ENCODE measurements at regions not wholly inside any gene's neighbourhood (a gene's known extent, or its start where the extent isn't known, plus 50 kb on each side); places are given as distances from the start of the nearest gene placed in this dataset.
A peak's percentile ranks its signal among the peaks of the same experiment; 100 is the strongest.

DNA sequence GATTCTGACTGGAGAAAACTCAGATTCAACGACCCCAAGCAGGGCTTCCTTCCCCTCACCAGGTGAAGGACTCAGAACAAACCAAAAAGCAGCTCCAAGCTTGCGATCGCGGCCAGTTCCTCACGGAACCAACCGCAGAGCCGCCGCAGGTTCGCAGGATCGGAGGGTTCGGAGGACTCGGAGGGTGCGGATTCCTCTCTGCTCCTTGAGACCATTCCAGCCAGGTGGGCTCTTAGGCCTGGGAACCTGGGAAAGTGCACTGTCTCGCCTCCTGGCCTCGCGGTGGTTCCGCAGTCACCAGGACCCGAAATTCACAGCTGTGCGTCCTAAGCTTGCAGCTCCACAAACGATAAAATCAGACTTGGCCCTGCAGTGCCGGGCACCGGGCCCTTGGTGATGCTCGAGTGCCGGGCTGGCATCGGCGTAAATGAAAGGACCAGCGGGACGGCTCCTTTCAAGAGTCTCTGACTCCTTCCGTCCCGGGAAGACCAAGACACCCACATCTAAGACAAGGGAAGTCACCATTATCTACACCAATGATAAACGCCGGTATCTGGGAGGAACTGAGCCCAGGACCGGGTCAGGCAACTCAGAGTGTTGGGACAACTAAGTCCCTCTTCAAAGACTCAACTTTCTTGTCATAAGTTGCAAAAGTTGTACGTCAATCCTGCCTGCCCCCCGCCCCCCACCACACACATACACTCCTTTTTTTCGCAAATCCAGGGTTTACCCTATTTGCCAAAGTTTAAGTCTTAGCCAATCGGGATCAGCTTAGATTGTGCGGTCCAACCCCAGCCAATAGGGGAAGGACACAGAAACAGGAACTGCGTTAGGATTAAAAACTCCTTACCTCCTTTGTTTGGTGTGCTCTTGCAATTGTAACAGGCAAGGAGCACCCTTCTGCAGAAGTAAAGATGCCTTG, 69.8 kb upstream of the PRSS16 start (continued):
- TF ChIP-seq MNT (IDR thresholded peaks at IDR 0.05) (no peak), NFYC (CRISPR knock-in tag; IDR thresholded peaks at IDR 0.05) (peak; percentile 76), ZNF768 (CRISPR knock-in tag; IDR thresholded peaks at IDR 0.05) (peak; percentile 70; the same call in 1 of the 2 replicates), SIX1 (CRISPR knock-in tag; IDR thresholded peaks at IDR 0.05; ENCODE audit: borderline replicate concordance) (no peak), ZFP82 (CRISPR knock-in tag; IDR thresholded peaks at IDR 0.05; ENCODE audit: borderline replicate concordance) (no peak), ZNF253 (CRISPR knock-in tag; IDR thresholded peaks at IDR 0.05; ENCODE audit: borderline replicate concordance) (peak; percentile 33; the same call in 1 of the 2 replicates), ZNF44 (CRISPR knock-in tag; IDR thresholded peaks at IDR 0.05) (no peak), SRSF1 (optimal IDR thresholded peaks at IDR 0.05; ENCODE audit: low read depth, low read length) (peak; percentile 37), ZNF350 (CRISPR knock-in tag; IDR thresholded peaks at IDR 0.05; ENCODE audit: borderline replicate concordance, low read depth) (no peak), NR0B2 (CRISPR knock-in tag; IDR thresholded peaks at IDR 0.05) (0 out of 2 replicates have a peak, but pooled peaks have one; percentile 59), ZNF687 (CRISPR knock-in tag; IDR thresholded peaks at IDR 0.05) (peak; percentile 78), ZNF570 (CRISPR knock-in tag; IDR thresholded peaks at IDR 0.05; ENCODE audit: borderline replicate concordance) (no peak), SCMH1 (CRISPR knock-in tag; IDR thresholded peaks at IDR 0.05; ENCODE audit: borderline replicate concordance) (no peak), SMYD3 (CRISPR knock-in tag; IDR thresholded peaks at IDR 0.05) (no peak), KDM5B (CRISPR knock-in tag; IDR thresholded peaks at IDR 0.05; ENCODE audit: borderline replicate concordance) (peak; percentile 69; the same call in 1 of the 2 replicates), ZNF766 (CRISPR knock-in tag; IDR thresholded peaks at IDR 0.05; ENCODE audit: borderline replicate concordance) (no peak), KDM6A (CRISPR knock-in tag; IDR thresholded peaks at IDR 0.05; ENCODE audit: low read depth) (no peak), ZNF784 (CRISPR knock-in tag; IDR thresholded peaks at IDR 0.05; ENCODE audit: borderline replicate concordance) (no peak), ZNF737 (CRISPR knock-in tag; IDR thresholded peaks at IDR 0.05; ENCODE audit: borderline replicate concordance) (no peak)
- TF ChIP-seq, protein P1, sequence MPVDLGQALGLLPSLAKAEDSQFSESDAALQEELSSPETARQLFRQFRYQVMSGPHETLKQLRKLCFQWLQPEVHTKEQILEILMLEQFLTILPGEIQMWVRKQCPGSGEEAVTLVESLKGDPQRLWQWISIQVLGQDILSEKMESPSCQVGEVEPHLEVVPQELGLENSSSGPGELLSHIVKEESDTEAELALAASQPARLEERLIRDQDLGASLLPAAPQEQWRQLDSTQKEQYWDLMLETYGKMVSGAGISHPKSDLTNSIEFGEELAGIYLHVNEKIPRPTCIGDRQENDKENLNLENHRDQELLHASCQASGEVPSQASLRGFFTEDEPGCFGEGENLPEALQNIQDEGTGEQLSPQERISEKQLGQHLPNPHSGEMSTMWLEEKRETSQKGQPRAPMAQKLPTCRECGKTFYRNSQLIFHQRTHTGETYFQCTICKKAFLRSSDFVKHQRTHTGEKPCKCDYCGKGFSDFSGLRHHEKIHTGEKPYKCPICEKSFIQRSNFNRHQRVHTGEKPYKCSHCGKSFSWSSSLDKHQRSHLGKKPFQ (CRISPR knock-in tag; IDR thresholded peaks at IDR 0.05; ENCODE audit: insufficient replicate concordance), result peak; percentile 38

Measured in HepG2 (cell line).